SIG-M5 treated with dmso at 0.1 percent for 504 hours (cell line): ENCODE measurements at regions not wholly inside any gene's neighbourhood (a gene's known extent, or its start where the extent isn't known, plus 50 kb on each side); places are given as distances from the start of the nearest gene placed in this dataset.

Source experiments
- DNase-seq: peaks from one replicate; lab custom pipeline; 2025; ENCODE audit not compliant: unreplicated experiment; lab: John Stamatoyannopoulos, UW

- DNase-seq: no peak
Observed at GRCh38 chr15:29334544-29334943, 64.9 kb upstream of the NSMCE3 start.

GRCh38 chr15:29333261-29333660, 63.6 kb upstream of the NSMCE3 start:
- DNase-seq: no peak

GRCh38 chr15:29331669-29332068, 62.0 kb upstream of the NSMCE3 start:
- no peak for DNase-seq

- DNase-seq: no peak
Observed at GRCh38 chr15:29331071-29331470, 61.4 kb upstream of the NSMCE3 start.

- no peak for DNase-seq
Observed at GRCh38 chr15:29324746-29325145, 55.1 kb upstream of the NSMCE3 start.

GRCh38 chr15:29323557-29323956, 53.9 kb upstream of the NSMCE3 start:
- no peak for DNase-seq

- DNase-seq: no peak
Observed at GRCh38 chr15:29322415-29322814, 52.8 kb upstream of the NSMCE3 start.

GRCh38 chr15:29320420-29320819, 50.8 kb upstream of the NSMCE3 start:
- DNase-seq: no peak

GRCh38 chr15:29319823-29320222, 50.2 kb upstream of the NSMCE3 start:
- no peak for DNase-seq
